ENCODE measurements at regions not wholly inside any gene's neighbourhood (a gene's known extent, or its start where the extent isn't known, plus 50 kb on each side); places are given as distances from the start of the nearest gene placed in this dataset.

- Histone ChIP-seq H3K27ac (ENCODE audit: low read depth, low read length) (no peak overlapping the region), H3K4me3 (ENCODE audit: low read length) (no peak overlapping the region), H3K27me3 (ENCODE audit: insufficient read depth, low read length) (no peaks in the 10 kb centered on the region), H3K4me1 (ENCODE audit: insufficient read depth, low read length) (no peaks in the 10 kb centered on the region), H3K36me3 (ENCODE audit: insufficient read depth, low read length) (no peaks in the 10 kb centered on the region), H3K9me3 (ENCODE audit: insufficient read depth, low read depth, low read length) (0 out of 2 replicates have a peak, but pooled peaks cover 3% of the 10 kb centered on the region), H3K9ac (ENCODE audit: low read depth, low read length) (no peak overlapping the region)
- no CpG with 5 or more reads among the region's 2 CpGs for WGBS
Observed at GRCh38 chr12:83850531-83850930, 1062.1 kb downstream of the SLC6A15 start.

GRCh38 chr12:83848702-83849101, 1063.9 kb downstream of the SLC6A15 start:
- H3K36me3 ChIP-seq (ENCODE audit: insufficient read depth, low read length): no peaks in the 10 kb centered on the region

GRCh38 chr12:83843541-83843940, 1069.1 kb downstream of the SLC6A15 start:
- Histone ChIP-seq H3K27me3 (ENCODE audit: insufficient read depth, low read length) (no peaks in the 10 kb centered on the region), H3K27ac (ENCODE audit: low read depth, low read length) (no peak overlapping the region), H3K9me3 (ENCODE audit: insufficient read depth, low read depth, low read length) (no peaks in the 10 kb centered on the region), H3K4me1 (ENCODE audit: insufficient read depth, low read length) (no peaks in the 10 kb centered on the region), H3K36me3 (ENCODE audit: insufficient read depth, low read length) (no peaks in the 10 kb centered on the region), H3K9ac (ENCODE audit: low read depth, low read length) (no peak overlapping the region), H3K4me3 (ENCODE audit: low read length) (no peak overlapping the region)
- WGBS: 90% methylated on average over 2 of the region's 2 CpGs

More at GRCh38 chr12:83848702-83849101, 1063.9 kb downstream of the SLC6A15 start:
- H3K9me3 ChIP-seq (ENCODE audit: insufficient read depth, low read depth, low read length): no peaks in the 10 kb centered on the region
- no peak overlapping the region for H3K9ac ChIP-seq (ENCODE audit: low read depth, low read length)
- 100% methylated on average over 1 of the region's 1 CpG for WGBS
- no peaks in the 10 kb centered on the region for H3K4me1 ChIP-seq (ENCODE audit: insufficient read depth, low read length)
- no peak overlapping the region for H3K4me3 ChIP-seq (ENCODE audit: low read length)
- no peak overlapping the region for H3K27ac ChIP-seq (ENCODE audit: low read depth, low read length)
- no peaks in the 10 kb centered on the region for H3K27me3 ChIP-seq (ENCODE audit: insufficient read depth, low read length)

GRCh38 chr12:83841620-83842019, 1071.0 kb downstream of the SLC6A15 start:
- Histone ChIP-seq H3K9me3 (ENCODE audit: insufficient read depth, low read depth, low read length) (no peaks in the 10 kb centered on the region), H3K4me3 (ENCODE audit: low read length) (no peak overlapping the region), H3K4me1 (ENCODE audit: insufficient read depth, low read length) (no peaks in the 10 kb centered on the region), H3K27me3 (ENCODE audit: insufficient read depth, low read length) (no peaks in the 10 kb centered on the region), H3K36me3 (ENCODE audit: insufficient read depth, low read length) (no peaks in the 10 kb centered on the region), H3K9ac (ENCODE audit: low read depth, low read length) (no peak overlapping the region), H3K27ac (ENCODE audit: low read depth, low read length) (no peak overlapping the region)
- 85% methylated on average over 2 of the region's 2 CpGs for WGBS

- Histone ChIP-seq H3K9ac (ENCODE audit: low read depth, low read length) (no peak overlapping the region), H3K4me3 (ENCODE audit: low read length) (no peak overlapping the region), H3K36me3 (ENCODE audit: insufficient read depth, low read length) (no peaks in the 10 kb centered on the region), H3K9me3 (ENCODE audit: insufficient read depth, low read depth, low read length) (peaks cover 6% of the 10 kb centered on the region), H3K27me3 (ENCODE audit: insufficient read depth, low read length) (no peaks in the 10 kb centered on the region), H3K4me1 (ENCODE audit: insufficient read depth, low read length) (no peaks in the 10 kb centered on the region), H3K27ac (ENCODE audit: low read depth, low read length) (no peak overlapping the region)
- 52% methylated on average over 2 of the region's 2 CpGs for WGBS
Observed at GRCh38 chr12:83827860-83828259, 1084.7 kb downstream of the SLC6A15 start.

- no peaks in the 10 kb centered on the region for H3K27me3 ChIP-seq (ENCODE audit: insufficient read depth, low read length)
- no peak overlapping the region for H3K4me3 ChIP-seq (ENCODE audit: low read length)
- H3K36me3 ChIP-seq (ENCODE audit: insufficient read depth, low read length): no peaks in the 10 kb centered on the region
- H3K9me3 ChIP-seq (ENCODE audit: insufficient read depth, low read depth, low read length): peaks cover 6% of the 10 kb centered on the region
- WGBS: 71% methylated on average over 2 of the region's 2 CpGs
- H3K27ac ChIP-seq (ENCODE audit: low read depth, low read length): no peak overlapping the region
- no peaks in the 10 kb centered on the region for H3K4me1 ChIP-seq (ENCODE audit: insufficient read depth, low read length)
- H3K9ac ChIP-seq (ENCODE audit: low read depth, low read length): no peak overlapping the region
Observed at GRCh38 chr12:83827193-83827592, 1085.4 kb downstream of the SLC6A15 start.

- Histone ChIP-seq H3K9ac (ENCODE audit: low read depth, low read length) (no peak overlapping the region), H3K4me3 (ENCODE audit: low read length) (no peak overlapping the region), H3K4me1 (ENCODE audit: insufficient read depth, low read length) (no peaks in the 10 kb centered on the region), H3K27me3 (ENCODE audit: insufficient read depth, low read length) (no peaks in the 10 kb centered on the region), H3K27ac (ENCODE audit: low read depth, low read length) (no peak overlapping the region), H3K36me3 (ENCODE audit: insufficient read depth, low read length) (no peaks in the 10 kb centered on the region), H3K9me3 (ENCODE audit: insufficient read depth, low read depth, low read length) (peaks cover 6% of the 10 kb centered on the region)
Observed at GRCh38 chr12:83826112-83826511, 1086.5 kb downstream of the SLC6A15 start.

GRCh38 chr12:83823386-83824045, 1089.1 kb downstream of the SLC6A15 start:
- WGBS: 78% methylated on average over 8 of the region's 8 CpGs
- 0 out of 2 replicates have a peak, but pooled peaks cover 5% of the 10 kb centered on the region for H3K4me1 ChIP-seq (ENCODE audit: insufficient read depth, low read length)
- H3K27ac ChIP-seq (ENCODE audit: low read depth, low read length): no peak overlapping the region
- no peaks in the 10 kb centered on the region for H3K27me3 ChIP-seq (ENCODE audit: insufficient read depth, low read length)
- no peak overlapping the region for H3K9ac ChIP-seq (ENCODE audit: low read depth, low read length)
- peaks cover 6% of the 10 kb centered on the region for H3K9me3 ChIP-seq (ENCODE audit: insufficient read depth, low read depth, low read length)
- no peak overlapping the region for H3K4me3 ChIP-seq (ENCODE audit: low read length)
- no peaks in the 10 kb centered on the region for H3K36me3 ChIP-seq (ENCODE audit: insufficient read depth, low read length)

GRCh38 chr12:83821967-83822366, 1090.6 kb downstream of the SLC6A15 start:
- no peaks in the 10 kb centered on the region for H3K27me3 ChIP-seq (ENCODE audit: insufficient read depth, low read length)
- no peak overlapping the region for H3K4me3 ChIP-seq (ENCODE audit: low read length)
- WGBS: 96% methylated on average over 1 of the region's 1 CpG

GRCh38 chr12:83818881-83819280, 1093.7 kb downstream of the SLC6A15 start:
- Histone ChIP-seq H3K9ac (ENCODE audit: low read depth, low read length) (no peak overlapping the region), H3K4me3 (ENCODE audit: low read length) (no peak overlapping the region), H3K27ac (ENCODE audit: low read depth, low read length) (no peak overlapping the region), H3K9me3 (ENCODE audit: insufficient read depth, low read depth, low read length) (peaks cover under 1% of the 10 kb centered on the region; the same call in 1 of the 2 replicates), H3K36me3 (ENCODE audit: insufficient read depth, low read length) (no peaks in the 10 kb centered on the region), H3K27me3 (ENCODE audit: insufficient read depth, low read length) (no peaks in the 10 kb centered on the region), H3K4me1 (ENCODE audit: insufficient read depth, low read length) (0 out of 2 replicates have a peak, but pooled peaks cover 5% of the 10 kb centered on the region)
- WGBS: 87% methylated on average over 1 of the region's 1 CpG

More at GRCh38 chr12:83821967-83822366, 1090.6 kb downstream of the SLC6A15 start:
- H3K9me3 ChIP-seq (ENCODE audit: insufficient read depth, low read depth, low read length): peaks cover 6% of the 10 kb centered on the region
- no peak overlapping the region for H3K27ac ChIP-seq (ENCODE audit: low read depth, low read length)
- H3K36me3 ChIP-seq (ENCODE audit: insufficient read depth, low read length): no peaks in the 10 kb centered on the region
- 0 out of 2 replicates have a peak, but pooled peaks cover 5% of the 10 kb centered on the region for H3K4me1 ChIP-seq (ENCODE audit: insufficient read depth, low read length)
- no peak overlapping the region for H3K9ac ChIP-seq (ENCODE audit: low read depth, low read length)

- Histone ChIP-seq H3K27me3 (ENCODE audit: insufficient read depth, low read length) (no peaks in the 10 kb centered on the region), H3K36me3 (ENCODE audit: insufficient read depth, low read length) (no peaks in the 10 kb centered on the region), H3K9me3 (ENCODE audit: insufficient read depth, low read depth, low read length) (no peaks in the 10 kb centered on the region), H3K4me1 (ENCODE audit: insufficient read depth, low read length) (0 out of 2 replicates have a peak, but pooled peaks cover 5% of the 10 kb centered on the region), H3K9ac (ENCODE audit: low read depth, low read length) (no peak overlapping the region), H3K4me3 (ENCODE audit: low read length) (no peak overlapping the region), H3K27ac (ENCODE audit: low read depth, low read length) (no peak overlapping the region)
- 94% methylated on average over 1 of the region's 1 CpG for WGBS
Observed at GRCh38 chr12:83817730-83818129, 1094.9 kb downstream of the SLC6A15 start.

- no peaks in the 10 kb centered on the region for H3K4me1 ChIP-seq (ENCODE audit: insufficient read depth, low read length)
- WGBS: 96% methylated on average over 3 of the region's 3 CpGs
- no peak overlapping the region for H3K27ac ChIP-seq (ENCODE audit: low read depth, low read length)
- H3K4me3 ChIP-seq (ENCODE audit: low read length): no peak overlapping the region
- H3K36me3 ChIP-seq (ENCODE audit: insufficient read depth, low read length): no peaks in the 10 kb centered on the region
- no peaks in the 10 kb centered on the region for H3K27me3 ChIP-seq (ENCODE audit: insufficient read depth, low read length)
- no peaks in the 10 kb centered on the region for H3K9me3 ChIP-seq (ENCODE audit: insufficient read depth, low read depth, low read length)
- H3K9ac ChIP-seq (ENCODE audit: low read depth, low read length): no peak overlapping the region
Observed at GRCh38 chr12:83808591-83808990, 1104.0 kb downstream of the SLC6A15 start.

Data from HUES64 (cell line).